ENCODE measurements at regions not wholly inside any gene's neighbourhood (a gene's known extent, or its start where the extent isn't known, plus 50 kb on each side); places are given as distances from the start of the nearest gene placed in this dataset.

DNA sequence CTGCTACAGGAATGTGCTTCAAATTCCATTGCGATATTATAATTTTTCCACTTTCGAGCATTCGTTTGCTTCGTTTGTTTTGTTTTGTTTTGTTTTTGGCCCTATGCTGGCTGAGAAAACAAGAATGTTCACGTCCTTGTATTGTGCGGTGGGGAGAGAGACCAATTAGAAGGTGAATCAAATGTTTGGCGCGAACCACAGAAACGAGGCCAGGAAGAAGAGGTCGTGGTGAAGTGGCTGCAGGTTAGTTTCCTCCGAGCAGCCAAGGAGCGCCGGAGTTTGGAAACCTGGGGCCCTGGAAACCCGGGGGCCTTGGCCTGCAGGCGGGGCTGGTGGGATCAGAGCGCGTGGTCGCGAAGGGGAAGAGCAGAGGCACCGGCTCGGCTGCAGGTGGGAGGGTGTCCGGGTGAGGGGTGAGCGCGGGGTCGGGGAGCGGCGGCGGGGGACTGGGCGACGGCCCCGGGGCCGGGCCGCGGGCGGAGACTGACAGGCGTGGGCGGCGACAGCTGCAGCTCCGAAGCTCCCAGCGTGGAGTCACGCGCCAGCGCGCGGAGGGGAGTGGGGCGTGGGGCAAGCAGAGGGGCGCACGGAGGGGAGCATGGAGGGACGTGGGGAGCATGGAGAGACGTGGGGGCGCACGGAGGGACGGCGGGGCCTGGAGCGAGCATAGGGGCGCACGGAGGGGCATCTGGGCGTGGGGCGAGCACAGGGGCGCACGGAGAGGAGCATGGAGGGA lies 141.5 kb upstream of the PDE10A start:
- peak overlapping the region; percentile 49 for H3K4me3 ChIP-seq (ENCODE audit: low read length)
- TF ChIP-seq TAF1 (IDR thresholded peaks at IDR 0.05; ENCODE audit: low read depth) = no peak
- TF ChIP-seq EP300 (conservative IDR thresholded peaks at IDR 0.05; ENCODE audit: poor library complexity, severe bottlenecking) = no peak
- TF ChIP-seq RAD21 (conservative IDR thresholded peaks at IDR 0.05) = no peak
- TF ChIP-seq EZH2 (IDR thresholded peaks at IDR 0.05; ENCODE audit: borderline replicate concordance, insufficient read depth, low read length, poor library complexity, severe bottlenecking) = no peak
- TF ChIP-seq MXI1 (conservative IDR thresholded peaks at IDR 0.05; ENCODE audit: poor library complexity, severe bottlenecking) = no peak
- TF ChIP-seq, protein P1, sequence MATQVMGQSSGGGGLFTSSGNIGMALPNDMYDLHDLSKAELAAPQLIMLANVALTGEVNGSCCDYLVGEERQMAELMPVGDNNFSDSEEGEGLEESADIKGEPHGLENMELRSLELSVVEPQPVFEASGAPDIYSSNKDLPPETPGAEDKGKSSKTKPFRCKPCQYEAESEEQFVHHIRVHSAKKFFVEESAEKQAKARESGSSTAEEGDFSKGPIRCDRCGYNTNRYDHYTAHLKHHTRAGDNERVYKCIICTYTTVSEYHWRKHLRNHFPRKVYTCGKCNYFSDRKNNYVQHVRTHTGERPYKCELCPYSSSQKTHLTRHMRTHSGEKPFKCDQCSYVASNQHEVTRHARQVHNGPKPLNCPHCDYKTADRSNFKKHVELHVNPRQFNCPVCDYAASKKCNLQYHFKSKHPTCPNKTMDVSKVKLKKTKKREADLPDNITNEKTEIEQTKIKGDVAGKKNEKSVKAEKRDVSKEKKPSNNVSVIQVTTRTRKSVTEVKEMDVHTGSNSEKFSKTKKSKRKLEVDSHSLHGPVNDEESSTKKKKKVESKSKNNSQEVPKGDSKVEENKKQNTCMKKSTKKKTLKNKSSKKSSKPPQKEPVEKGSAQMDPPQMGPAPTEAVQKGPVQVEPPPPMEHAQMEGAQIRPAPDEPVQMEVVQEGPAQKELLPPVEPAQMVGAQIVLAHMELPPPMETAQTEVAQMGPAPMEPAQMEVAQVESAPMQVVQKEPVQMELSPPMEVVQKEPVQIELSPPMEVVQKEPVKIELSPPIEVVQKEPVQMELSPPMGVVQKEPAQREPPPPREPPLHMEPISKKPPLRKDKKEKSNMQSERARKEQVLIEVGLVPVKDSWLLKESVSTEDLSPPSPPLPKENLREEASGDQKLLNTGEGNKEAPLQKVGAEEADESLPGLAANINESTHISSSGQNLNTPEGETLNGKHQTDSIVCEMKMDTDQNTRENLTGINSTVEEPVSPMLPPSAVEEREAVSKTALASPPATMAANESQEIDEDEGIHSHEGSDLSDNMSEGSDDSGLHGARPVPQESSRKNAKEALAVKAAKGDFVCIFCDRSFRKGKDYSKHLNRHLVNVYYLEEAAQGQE (IDR thresholded peaks at IDR 0.05; ENCODE audit: borderline replicate concordance) = no peak
- TF ChIP-seq, protein P2, sequence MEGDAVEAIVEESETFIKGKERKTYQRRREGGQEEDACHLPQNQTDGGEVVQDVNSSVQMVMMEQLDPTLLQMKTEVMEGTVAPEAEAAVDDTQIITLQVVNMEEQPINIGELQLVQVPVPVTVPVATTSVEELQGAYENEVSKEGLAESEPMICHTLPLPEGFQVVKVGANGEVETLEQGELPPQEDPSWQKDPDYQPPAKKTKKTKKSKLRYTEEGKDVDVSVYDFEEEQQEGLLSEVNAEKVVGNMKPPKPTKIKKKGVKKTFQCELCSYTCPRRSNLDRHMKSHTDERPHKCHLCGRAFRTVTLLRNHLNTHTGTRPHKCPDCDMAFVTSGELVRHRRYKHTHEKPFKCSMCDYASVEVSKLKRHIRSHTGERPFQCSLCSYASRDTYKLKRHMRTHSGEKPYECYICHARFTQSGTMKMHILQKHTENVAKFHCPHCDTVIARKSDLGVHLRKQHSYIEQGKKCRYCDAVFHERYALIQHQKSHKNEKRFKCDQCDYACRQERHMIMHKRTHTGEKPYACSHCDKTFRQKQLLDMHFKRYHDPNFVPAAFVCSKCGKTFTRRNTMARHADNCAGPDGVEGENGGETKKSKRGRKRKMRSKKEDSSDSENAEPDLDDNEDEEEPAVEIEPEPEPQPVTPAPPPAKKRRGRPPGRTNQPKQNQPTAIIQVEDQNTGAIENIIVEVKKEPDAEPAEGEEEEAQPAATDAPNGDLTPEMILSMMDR (IDR thresholded peaks at IDR 0.05; ENCODE audit: poor library complexity, severe bottlenecking) = no peak
- no peak for TF ChIP-seq POLR2AphosphoS5 (IDR thresholded peaks at IDR 0.05)
- TF ChIP-seq SMC3 (conservative IDR thresholded peaks at IDR 0.05; ENCODE audit: poor library complexity) = no peak

DNA sequence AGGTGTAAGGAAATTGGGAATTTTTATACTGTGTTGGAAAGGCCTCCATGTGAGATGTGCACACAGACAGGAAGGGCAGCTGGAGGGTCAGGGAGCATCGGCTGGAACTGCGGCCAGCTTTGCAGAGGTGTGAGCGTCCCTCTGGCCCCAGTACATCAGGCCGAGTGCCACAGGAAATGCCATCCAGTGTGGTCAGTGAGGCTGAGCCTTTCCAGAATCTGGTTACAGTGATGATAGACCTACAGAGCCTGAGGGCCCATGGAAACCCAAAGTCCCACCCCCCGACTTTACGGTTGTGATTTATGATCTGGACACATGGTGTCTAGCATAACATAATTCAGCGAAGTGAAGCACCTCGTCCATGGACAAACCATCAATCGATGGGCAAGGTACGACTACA lies 137.3 kb upstream of the PDE10A start:
- Histone ChIP-seq H3K4me2 (ENCODE audit: low read length) (no peak overlapping the region), H2AFZ (ENCODE audit: low read depth, low read length) (no peak overlapping the region), H3K79me2 (replicated peaks; ENCODE audit: insufficient read depth, low read length) (no peaks in the 10 kb centered on the region), H3K27me3 (ENCODE audit: insufficient read depth, low read depth, low read length) (peaks cover 18% of the 10 kb centered on the region), H3K36me3 (ENCODE audit: insufficient read depth, low read length) (no peaks in the 10 kb centered on the region), H3K9me2 (ENCODE audit: insufficient read depth, low read length) (no peaks in the 10 kb centered on the region), H3K9ac (ENCODE audit: low read length) (no peak overlapping the region), H4K20me1 (ENCODE audit: insufficient read depth) (no peaks in the 10 kb centered on the region), H3F3A (ENCODE audit: insufficient read depth, low read length, poor library complexity, severe bottlenecking) (no peaks in the 10 kb centered on the region), H3K27ac (ENCODE audit: low read length) (no peak overlapping the region), H3K4me3 (ENCODE audit: low read length) (no peak overlapping the region), H3K9me3 (ENCODE audit: low read length) (no peaks in the 10 kb centered on the region)
- TF ChIP-seq SMC3 (conservative IDR thresholded peaks at IDR 0.05; ENCODE audit: poor library complexity) = no peak
- TF ChIP-seq EP300 (conservative IDR thresholded peaks at IDR 0.05; ENCODE audit: poor library complexity, severe bottlenecking) = no peak
- TF ChIP-seq, protein P2 (IDR thresholded peaks at IDR 0.05; ENCODE audit: poor library complexity, severe bottlenecking) = no peak
- TF ChIP-seq RAD21 (conservative IDR thresholded peaks at IDR 0.05) = no peak
- no peak for TF ChIP-seq EZH2 (IDR thresholded peaks at IDR 0.05; ENCODE audit: borderline replicate concordance, insufficient read depth, low read length, poor library complexity, severe bottlenecking)
- no peak for TF ChIP-seq TAF1 (IDR thresholded peaks at IDR 0.05; ENCODE audit: low read depth)
- no peak for TF ChIP-seq MXI1 (conservative IDR thresholded peaks at IDR 0.05; ENCODE audit: poor library complexity, severe bottlenecking)
- no peak for TF ChIP-seq POLR2AphosphoS5 (IDR thresholded peaks at IDR 0.05)
- TF ChIP-seq, protein P1 (IDR thresholded peaks at IDR 0.05; ENCODE audit: borderline replicate concordance) = no peak

More for the DNA sequence above, 141.5 kb upstream of the PDE10A start:
- Histone ChIP-seq H3K9me3 (ENCODE audit: low read length) (peaks cover 2% of the 10 kb centered on the region), H3K27ac (ENCODE audit: low read length) (no peak overlapping the region), H2AFZ (ENCODE audit: low read depth, low read length) (no peak overlapping the region), H3F3A (ENCODE audit: insufficient read depth, low read length, poor library complexity, severe bottlenecking) (no peaks in the 10 kb centered on the region), H3K4me2 (ENCODE audit: low read length) (no peak overlapping the region), H3K9me2 (ENCODE audit: insufficient read depth, low read length) (no peaks in the 10 kb centered on the region), H3K9ac (ENCODE audit: low read length) (no peak overlapping the region), H3K36me3 (ENCODE audit: insufficient read depth, low read length) (no peaks in the 10 kb centered on the region), H3K27me3 (ENCODE audit: insufficient read depth, low read depth, low read length) (peaks cover 23% of the 10 kb centered on the region), H4K20me1 (ENCODE audit: insufficient read depth) (no peaks in the 10 kb centered on the region), H3K79me2 (replicated peaks; ENCODE audit: insufficient read depth, low read length) (no peaks in the 10 kb centered on the region)

All from neural cell (in vitro differentiated cells).